GM19023 (cell line): ENCODE measurements at regions not wholly inside any gene's neighbourhood (a gene's known extent, or its start where the extent isn't known, plus 50 kb on each side); places are given as distances from the start of the nearest gene placed in this dataset.

Experiments
- ATAC-seq: cut with Tn5 transposase; IDR thresholded peaks from one replicate; pipeline ENCODE4 v1.9.1; 2021; ENCODE audit warnings: mild to moderate bottlenecking, moderate library complexity; ENCODE audit not compliant: unreplicated experiment

DNA sequence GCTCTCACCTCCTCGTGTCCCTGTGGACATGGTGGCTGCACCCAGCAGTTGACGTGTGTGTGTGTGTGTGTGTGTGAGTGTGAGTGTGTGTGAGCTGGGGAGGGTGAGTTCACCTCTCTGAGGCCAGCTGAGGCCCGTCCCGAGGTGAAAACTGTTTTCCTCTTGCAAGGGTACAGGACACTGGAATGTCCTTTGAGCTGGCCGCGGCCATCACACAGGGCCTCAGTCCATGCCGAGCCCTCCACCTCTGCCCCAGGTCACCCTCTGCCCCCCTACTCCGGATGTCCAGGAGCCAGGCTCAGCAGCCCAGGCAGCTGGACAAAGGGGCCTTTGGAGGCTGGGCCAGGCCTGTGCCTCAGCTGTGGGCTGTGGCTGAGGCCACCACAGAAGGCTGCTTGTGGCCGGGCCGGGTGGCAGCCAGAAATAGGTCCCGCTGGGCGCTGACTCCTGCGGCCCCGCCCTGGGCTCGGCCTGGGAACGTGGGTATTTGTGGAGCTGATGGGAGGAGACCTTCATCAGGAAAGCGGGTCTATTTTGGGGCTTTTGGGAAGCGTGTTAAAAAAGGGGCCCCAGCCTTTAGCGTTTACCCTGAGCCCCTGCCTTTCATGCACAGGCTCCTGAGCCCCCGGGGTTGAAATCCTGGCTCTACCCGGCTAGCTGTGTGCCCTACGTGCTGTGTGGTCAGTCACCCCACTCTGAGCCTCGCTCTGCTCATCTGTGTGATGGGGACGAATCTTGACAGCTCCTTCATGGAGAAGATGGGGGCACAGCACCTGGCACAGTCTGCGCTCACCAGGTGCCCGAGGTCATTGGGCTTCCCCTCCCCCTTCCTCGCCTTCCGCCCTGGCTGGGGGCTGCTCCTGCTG lies 75.1 kb upstream of the IER5L start:
- no peak for ATAC-seq

DNA sequence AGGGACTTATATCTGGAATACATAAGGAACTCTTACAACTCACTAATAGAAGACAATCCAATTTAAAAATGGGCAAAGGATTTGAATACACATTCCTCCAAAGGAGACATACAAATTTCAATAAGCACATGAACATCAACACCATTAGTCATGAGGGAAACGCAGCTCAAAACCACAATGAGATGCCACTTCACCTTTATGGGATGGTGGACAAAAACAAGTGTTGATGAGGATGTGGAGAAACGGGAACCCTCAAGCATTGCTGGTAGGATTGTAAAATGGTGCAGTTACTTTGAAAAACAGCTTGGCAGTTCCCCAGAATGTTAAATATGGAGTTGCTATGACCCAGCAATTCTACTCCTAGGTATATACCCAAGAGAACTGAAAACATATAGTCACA lies 72.7 kb upstream of the IER5L start:
- no peak for ATAC-seq

DNA sequence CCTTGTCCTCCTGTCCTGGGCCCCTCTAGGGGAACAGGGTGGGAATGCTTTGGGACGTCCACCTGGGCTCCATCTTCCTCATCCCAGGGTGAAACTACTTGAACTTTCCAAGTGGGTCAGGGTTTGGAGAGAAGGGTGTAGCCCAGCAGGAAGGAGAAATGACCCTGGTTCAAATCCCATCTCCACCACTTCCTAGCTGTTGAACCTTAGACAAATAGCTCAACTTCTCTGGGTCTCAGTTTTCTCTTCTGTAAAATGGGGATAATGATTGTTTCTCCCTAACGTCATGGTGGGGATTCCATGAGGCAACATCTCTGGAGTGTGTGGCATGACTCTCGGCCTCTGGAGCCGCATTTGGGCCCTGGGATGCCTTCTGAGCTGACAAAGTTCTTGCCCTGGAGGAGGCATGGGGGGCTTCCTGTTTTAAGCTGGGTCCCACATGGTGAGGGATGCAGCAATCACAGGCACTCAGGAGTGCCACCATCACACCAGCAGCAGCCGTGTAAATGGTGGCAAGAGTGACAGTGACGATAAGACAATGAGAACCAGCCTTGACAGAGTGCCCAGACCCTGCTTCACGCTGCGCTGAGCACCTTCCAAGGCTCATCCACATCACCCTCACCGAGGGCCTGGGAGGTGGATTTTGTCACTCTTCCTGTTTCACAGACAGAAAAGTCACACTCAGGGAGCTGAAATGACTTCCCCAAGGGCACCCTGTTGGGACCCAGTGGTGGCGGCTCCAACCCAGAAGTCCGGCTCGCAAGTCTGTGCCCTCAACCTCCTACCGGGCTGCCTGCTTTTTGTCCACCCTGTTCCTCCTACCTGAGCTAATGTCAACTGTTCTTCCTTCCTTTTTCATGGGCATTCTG lies 69.5 kb upstream of the IER5L start:
- no peak for ATAC-seq

GRCh38 chr9:129245276-129245675 lies 67.2 kb upstream of the IER5L start:
- ATAC-seq = no peak

DNA sequence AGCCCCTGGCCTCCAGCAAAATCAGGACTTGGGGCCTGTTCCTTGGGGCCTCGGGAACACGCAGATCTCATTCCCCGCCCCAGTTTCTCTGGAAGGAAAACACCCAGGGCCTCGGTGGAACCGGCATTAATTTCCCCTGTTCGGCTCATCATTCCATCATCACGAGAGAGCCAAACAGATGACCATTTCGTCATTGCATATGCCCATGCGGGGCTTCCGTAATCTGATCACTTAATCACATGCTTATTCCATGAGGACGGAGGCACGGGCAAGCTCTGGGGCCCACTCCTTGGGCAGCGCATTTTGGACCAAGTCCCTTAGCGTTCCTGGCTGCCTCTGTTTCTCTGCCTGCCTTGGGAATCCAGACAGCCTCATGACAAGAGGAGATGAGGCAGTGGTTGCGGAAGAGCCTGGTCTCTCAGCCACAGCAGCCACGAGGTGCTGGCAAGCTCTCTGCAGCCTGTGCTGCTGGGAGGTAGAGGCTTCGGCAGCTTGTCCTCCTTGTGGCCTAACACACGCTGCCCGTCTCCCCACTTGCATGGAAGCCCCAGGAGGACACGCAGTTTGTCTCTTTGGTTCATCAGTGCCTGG lies 65.0 kb upstream of the IER5L start:
- no peak for ATAC-seq

GRCh38 chr9:129242191-129242941 lies 64.3 kb upstream of the IER5L start:
- ATAC-seq = no peak

GRCh38 chr9:129241725-129242124 lies 63.7 kb upstream of the IER5L start:
- no peak for ATAC-seq

DNA sequence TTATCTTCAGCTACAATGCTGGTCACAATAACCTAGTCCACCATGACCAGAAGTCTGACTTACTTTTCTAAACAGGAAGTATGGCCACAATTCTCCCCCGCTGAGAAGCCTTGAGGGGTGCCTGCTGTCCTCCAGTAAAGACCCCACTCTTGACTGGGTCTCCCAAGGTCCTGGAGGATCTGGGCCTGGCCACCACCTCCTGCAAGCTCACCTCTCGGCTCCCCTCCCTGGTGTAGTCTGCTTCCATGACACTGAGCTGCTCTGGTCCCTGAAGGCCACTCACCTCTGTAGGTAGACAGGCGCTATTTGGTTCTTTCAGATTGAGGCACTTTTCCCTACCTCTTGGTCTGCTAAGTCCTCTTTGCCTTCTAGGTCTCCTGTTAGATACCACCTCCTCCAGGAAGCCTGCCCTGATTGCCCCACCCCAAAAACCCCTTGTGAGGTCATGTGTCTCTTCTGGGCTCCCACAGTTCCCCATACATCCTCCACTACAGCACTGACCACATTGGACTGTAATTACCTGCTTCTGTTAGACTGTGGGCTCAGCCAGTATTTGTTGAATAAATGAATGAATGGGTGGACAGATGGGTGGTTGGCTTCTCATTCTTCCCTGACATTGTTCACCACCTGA lies 62.6 kb upstream of the IER5L start:
- no peak for ATAC-seq

DNA sequence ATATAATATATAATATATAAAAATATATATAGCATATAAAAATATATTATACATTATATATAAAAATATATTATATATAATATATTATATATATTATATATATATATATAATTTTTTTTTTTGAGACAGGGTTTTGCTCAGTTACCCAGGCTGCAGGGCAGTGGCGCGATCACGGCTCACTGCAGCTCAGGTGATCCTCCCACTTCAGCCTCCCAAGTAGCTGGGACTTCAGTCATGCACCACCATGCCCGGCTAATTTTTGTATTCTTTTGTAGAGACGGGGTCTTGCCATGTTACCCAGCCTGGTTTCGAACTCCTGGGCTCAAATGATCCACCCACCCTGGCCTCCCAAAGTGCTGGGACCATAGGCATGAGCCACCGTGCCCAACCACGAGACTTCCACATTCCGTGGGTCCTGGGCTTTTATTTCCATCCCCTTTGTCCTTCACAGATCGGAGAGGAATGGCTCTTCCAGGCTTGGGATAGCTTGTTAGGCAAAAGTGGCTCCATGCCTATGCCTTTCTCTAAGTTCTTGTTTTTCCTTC lies 62.0 kb upstream of the IER5L start:
- no peak for ATAC-seq

- ATAC-seq = no peak
Observed at GRCh38 chr9:129237803-129238202, 59.7 kb upstream of the IER5L start.

GRCh38 chr9:129237164-129237611 lies 59.1 kb upstream of the IER5L start:
- no peak for ATAC-seq

- ATAC-seq = no peak
Observed at GRCh38 chr9:129236441-129237145, 58.5 kb upstream of the IER5L start.

- no peak for ATAC-seq
Observed at GRCh38 chr9:129235931-129236331, 57.9 kb upstream of the IER5L start.

- no peak for ATAC-seq
Observed at GRCh38 chr9:129235041-129235930, 57.2 kb upstream of the IER5L start.

- ATAC-seq = no peak
Observed at GRCh38 chr9:129234491-129234890, 56.4 kb upstream of the IER5L start.

GRCh38 chr9:129232839-129233591 lies 55.0 kb upstream of the IER5L start:
- ATAC-seq = no peak

DNA sequence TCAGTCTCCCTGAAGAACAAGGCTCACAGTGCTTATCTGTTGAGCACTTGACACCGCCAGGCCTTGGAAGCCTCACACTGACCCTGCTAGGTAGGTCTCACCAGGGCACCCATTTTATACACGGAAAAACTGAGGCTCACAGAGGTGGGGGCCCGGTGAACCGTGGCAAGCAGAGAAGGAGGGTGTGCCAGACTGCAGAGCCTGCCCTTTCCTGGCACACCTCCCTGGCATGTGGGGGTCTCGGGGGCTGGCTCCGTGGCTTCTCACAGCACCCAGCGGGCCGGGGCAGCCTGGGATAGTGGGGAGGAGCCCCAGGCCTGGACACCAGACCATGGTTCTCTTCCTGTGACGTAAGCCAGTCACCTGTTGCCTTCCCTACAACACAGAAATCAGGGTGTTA lies 53.7 kb upstream of the IER5L start:
- ATAC-seq = no peak
